Hepatocyte (in vitro differentiated cells): ENCODE measurements at regions not wholly inside any gene's neighbourhood (a gene's known extent, or its start where the extent isn't known, plus 50 kb on each side); places are given as distances from the start of the nearest gene placed in this dataset.
"Not testable (repeated sequence)": the region's sequence is repeated elsewhere in the genome, so short reads cannot be mapped to it uniquely, and the experiment has no call there.

Experiments used
- CTCF ChIP-seq: fragments of 200-600 bp; sonication (generic); IDR thresholded peaks from 2 replicates; pipeline ENCODE4 v1.5.1; 2016; ENCODE audit warnings: antibody characterized with exemption, mild to moderate bottlenecking; ENCODE audit not compliant: poor library complexity
- EZH2 ChIP-seq: fragments of 200-600 bp; sonication (generic); IDR thresholded peaks from 2 replicates; pipeline ENCODE4 v1.6.1; 2016; ENCODE audit warnings: antibody characterized with exemption, mild to moderate bottlenecking, borderline replicate concordance

GRCh38 chr20:57971583-57971982 is 256.9 kb downstream of the ANKRD60 start:
- TF ChIP-seq CTCF, EZH2: not testable (repeated sequence)
